ENCODE measurements at regions not wholly inside any gene's neighbourhood (a gene's known extent, or its start where the extent isn't known, plus 50 kb on each side); places are given as distances from the start of the nearest gene placed in this dataset.
A peak's percentile ranks its signal among the peaks of the same experiment; 100 is the strongest.
"Not testable (repeated sequence)": the region's sequence is repeated elsewhere in the genome, so short reads cannot be mapped to it uniquely, and the experiment has no call there.

DNA sequence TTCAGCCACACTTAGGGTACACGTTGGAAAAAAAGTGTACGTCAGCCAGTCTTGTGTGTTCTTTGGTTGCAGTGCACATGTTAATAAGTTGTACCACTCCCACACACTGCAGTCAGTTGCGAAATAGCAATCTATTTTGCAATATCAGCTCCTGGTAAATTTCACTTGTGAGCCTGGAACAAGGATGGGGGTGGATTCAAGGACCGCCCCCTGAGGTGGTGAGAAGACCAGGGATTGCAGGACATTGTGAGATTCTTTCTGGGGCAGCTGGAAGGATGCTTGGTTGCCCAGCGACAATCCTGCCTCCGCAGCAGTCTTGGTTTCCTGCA, 78.6 kb upstream of the ZFHX3 start:
- no peak for DNase-seq

GRCh38 chr16:73125850-73126524, 78.1 kb upstream of the ZFHX3 start:
- no peak for DNase-seq

DNA sequence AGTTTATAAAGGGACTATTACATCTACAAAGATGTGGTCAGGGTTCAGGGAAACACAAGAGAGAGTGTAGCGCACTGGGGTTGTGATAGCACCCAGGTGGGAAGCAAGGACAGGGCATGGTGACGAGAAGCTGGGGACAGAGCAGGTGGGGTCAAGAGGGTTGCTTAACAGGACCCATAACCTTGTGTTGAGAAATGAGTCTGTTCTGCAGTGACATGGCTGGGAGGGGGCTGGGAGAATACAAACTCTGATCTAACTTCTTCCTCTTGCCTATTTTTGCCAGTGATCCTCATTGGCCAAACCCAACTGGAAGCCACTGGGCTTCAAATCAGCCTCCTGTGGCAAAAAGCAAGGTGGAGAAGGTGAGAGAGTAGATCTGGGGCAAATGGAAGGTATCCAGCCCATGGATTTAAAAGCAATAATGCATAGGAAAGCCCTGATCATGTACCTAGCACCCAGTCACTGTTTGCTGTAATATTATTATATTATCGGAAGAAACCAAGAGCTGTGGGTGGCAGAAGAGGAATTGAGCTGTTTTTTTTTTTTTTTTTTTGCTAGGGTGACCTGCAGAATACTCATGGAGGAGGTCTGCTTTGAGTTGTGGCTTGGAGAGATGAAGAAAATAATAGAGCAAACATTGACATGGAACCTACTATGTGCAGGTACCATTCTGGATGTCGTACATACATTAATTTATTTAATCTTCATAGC, 76.9 kb upstream of the ZFHX3 start:
- DNase-seq, result no peak

DNA sequence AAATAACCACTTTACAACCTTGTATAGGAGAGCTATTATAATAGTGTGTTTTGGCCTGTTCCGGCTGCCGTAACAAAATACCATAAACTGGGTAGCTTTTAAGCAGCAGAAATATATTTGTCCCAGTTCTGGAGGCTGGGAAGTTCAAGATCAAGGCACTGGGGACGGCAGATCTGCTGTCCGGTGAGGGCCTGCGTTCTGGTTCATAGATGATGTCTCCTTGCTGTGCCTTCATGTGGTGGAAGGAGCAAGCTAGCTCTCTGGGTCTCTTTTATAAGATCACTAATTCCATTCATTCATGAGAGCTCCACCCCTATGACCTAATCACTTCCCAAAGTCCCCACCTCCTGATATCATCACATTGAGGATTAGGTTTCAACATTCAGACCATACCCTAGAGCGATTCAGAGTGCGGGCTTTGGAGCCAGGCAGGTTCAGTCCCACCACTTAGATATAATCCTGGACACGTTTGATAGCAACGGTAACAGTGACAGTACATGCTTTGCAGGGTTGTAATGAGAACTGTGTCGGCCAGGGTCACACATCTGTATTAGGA, 76.2 kb upstream of the ZFHX3 start:
- no peak for DNase-seq

DNA sequence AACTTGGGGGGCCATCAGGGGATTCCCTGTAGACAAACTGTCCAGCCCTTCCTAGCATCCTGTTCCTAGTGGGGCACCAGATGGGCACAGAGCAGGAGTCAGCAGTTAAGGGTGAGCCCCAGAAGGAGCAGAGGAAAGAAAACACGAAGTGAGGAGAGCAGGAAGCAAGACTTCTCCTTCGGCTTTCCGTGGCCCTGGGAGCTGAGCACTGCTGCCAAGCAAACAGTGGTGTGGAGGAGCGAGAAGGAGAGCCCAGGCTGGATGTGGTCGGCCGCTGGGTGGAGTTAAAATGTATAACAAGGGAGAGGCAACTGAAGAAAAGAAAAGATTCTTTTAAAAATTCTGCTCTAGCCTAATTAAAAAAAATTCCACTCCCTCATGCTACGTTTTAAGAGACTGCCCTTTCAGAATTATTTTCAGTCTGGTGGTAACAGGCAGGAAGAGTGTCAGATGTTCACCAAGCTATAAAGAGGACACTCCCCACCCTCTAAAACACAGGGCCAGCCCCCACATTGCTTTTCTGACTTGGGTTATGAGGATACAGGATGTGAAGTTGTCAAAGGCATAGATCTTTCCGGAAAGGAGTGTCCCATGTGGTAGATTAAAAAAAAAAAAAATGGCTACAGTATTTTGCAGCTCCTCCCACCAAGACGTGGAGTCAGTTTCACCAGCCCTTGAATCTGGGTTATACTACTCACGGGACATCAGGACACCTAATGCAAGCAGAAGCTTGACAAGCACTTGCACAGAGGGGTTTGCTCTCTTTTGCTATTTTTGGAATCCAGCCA, 74.9 kb upstream of the ZFHX3 start:
- DNase-seq, result peak; percentile 43

GRCh38 chr16:73116576-73116975, 68.6 kb upstream of the ZFHX3 start:
- no peak for DNase-seq

DNA sequence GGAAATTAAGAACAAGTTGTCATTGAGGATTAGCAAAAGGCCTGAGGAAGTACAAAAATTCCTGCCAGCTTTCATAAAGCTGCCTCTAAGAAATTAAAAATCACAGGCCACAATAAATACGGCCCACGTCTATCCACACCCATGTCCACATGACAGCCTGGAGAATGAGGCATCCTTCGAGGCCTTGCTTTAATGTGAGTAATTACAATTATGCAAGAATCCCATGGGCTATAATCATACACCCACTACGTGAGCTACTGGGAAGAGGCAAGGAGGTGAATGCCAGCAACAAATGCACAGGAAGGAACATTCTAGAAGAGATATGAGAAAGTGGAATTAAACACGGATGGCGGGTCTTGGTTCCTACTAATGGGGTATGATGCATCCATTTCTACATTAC, 65.4 kb upstream of the ZFHX3 start:
- no peak for DNase-seq

GRCh38 chr16:73108195-73108963, 60.5 kb upstream of the ZFHX3 start:
- DNase-seq, result no peak

GRCh38 chr16:73107371-73107770, 59.4 kb upstream of the ZFHX3 start:
- DNase-seq, result no peak

DNA sequence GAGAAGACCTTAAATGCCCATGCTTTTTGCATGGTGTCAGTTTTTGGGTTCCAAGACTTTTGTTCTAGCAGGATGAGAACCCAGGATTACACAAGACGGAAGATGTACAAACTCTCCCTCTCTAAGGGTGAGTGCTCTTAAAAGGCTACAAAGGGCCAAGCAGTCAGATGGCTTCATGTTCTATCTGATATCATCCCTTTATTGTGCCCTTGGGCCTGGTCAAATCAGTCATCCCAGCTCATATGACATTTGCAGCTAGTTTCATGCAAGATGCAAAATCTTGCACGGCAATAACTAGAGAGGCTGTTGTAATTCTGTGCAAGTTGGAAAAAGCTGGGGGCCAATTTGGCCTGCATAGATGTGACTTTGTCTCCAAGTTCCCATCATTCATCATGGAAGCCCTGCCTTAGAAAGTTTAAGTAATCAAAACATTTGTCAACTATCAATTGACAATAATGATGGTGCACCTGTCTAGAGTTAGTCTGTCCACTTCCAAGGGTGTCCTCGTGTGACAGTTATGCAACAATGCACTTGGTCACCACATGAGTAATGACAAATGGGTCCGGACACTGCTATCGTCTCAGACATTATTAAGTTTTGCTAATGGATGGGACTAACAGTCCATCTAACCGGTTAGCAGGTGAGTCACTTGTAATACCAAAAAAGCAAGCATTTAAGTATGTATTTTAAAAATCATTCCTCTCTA, 58.6 kb upstream of the ZFHX3 start:
- DNase-seq, result no peak

GRCh38 chr16:73101568-73101967, 53.6 kb upstream of the ZFHX3 start:
- no peak for DNase-seq

- DNase-seq, result not testable (repeated sequence)
Observed at GRCh38 chr16:73099601-73100000, 51.7 kb upstream of the ZFHX3 start.

All from KG1 (cell line).